HK-2 (cell line): ENCODE measurements at regions not wholly inside any gene's neighbourhood (a gene's known extent, or its start where the extent isn't known, plus 50 kb on each side); places are given as distances from the start of the nearest gene placed in this dataset.
"Not testable (repeated sequence)": the region's sequence is repeated elsewhere in the genome, so short reads cannot be mapped to it uniquely, and the experiment has no call there.

ENCODE experiments used
- DNase-seq: peaks from one replicate; pipeline ENCODE4 v3.0.0-alpha.2; 2018; ENCODE audit not compliant: unreplicated experiment

DNA sequence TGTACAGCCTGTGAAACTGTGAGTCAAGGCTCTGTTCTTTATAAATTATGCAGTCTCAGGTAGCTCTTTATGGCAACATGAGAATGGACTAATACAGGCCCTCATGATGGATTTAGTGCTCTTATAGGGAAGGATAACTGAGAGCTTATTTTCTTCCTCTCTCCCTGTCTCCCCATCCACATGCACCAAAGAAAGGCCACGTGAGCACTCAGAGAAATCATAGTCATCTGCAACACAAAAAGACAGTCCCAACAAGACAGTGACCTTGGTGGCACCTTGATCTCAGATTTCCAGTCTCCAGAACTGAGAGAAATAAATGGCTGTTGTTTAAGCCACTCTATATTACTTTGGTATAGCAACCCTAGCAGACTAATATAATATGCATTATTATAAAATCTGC, 2133.6 kb upstream of the ACO1 start:
- DNase-seq: no peak

DNA sequence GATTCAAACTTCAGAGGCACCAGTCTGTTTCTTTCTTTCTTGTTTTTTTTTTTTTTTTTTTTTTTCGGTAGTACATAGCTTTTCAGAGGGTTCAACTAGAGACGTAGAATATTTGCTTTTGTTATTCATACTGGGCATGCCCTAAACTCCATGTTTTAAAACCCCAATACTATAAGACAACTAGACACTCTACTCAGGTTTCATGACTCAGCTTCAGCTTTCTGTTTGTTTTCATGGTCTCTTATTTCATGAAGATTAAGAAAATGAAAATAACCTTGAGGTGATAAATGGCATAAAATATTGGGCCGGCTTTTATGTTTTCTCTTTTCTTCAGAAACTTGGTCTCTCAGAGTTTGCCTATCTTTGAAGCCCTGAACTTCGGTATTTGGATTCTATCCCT, 2126.3 kb upstream of the ACO1 start:
- no peak for DNase-seq

DNA sequence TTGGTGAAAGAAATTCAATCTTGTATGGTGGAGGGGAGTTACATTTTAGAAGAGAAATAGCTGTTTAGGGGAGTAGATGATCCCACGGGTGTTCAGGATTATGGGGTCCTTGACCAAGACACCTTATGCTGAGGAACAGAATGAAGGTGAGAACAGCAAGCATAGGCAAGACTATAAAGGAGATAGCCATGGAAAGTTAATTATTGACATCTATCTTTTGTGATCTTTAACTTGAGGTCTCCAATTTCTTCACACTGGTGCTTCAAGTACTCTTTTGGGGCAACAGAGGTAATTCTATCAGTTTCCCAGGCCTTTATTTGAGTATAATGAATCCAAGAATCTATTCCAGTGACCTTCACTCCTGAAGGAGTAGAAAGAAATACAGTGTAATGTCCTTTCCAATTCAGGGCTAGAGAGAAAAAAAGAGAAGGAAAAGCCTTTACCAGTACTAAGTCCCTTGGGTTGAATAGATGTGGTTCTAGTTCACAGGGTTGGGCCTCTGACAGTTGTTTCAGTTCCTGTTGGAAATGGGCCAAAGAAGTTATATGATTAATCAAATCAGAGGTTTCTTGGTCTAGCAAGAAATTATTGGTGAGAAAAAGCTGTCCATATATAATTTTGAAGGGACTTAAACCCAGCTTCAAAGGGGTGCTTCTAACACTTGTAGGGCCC, 2104.1 kb upstream of the ACO1 start:
- no peak for DNase-seq

DNA sequence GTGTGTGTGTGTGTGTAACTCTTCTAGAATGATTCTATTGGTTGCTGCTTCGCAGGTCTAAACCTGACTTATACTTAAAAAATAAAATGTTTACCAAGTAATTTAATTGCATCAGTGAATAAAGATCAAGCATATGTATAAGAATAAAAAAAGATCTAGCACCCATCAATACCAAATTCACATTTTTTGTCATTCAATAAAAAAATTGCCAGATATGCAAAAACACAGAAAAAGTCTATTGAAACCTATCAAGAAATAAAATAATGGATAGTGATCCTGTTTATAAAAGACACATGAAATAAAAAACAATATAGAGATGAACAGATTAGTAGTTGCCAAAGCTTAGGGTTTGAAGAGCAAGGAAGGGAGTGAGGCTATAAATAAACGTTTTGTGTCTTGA, 2095.0 kb upstream of the ACO1 start:
- no peak for DNase-seq

DNA sequence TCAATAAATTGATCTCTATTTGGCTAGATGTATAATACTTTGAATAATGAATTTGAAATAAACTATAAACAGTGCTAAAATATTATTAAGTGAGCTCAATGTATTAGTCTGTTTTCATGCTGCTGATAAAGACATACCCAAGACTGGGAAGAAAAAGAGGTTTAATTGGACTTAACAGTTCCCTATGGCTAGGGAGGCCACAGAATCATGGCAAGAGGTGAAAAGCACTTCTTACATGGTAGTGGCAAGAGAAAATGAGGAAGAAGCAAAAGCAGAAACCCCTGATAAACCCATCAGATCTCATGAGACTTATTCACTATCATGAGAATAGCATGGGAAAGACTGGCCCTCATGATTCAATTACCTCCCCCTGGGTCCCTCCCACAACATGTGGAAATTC, 2092.4 kb upstream of the ACO1 start:
- not testable (repeated sequence) for DNase-seq

DNA sequence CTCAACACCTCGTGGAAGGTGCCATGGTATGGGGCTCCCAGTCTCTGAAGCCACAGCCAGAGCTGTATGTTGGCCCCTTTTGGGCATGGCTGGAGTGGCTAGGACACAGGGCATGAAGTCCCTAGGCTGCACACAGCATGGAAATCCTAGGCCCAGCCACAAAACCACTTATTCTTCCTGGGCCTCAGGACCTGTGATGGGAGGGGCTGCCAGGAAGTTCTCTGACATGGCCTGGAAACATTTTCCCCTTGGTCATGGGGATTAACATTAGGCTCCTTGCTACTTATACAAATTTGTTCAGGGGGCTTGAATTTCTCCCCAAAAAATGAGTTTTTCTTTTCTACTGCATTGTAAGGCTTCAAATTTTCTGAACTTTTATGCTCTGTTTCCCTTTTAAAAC, 2091.2 kb upstream of the ACO1 start:
- no peak for DNase-seq

DNA sequence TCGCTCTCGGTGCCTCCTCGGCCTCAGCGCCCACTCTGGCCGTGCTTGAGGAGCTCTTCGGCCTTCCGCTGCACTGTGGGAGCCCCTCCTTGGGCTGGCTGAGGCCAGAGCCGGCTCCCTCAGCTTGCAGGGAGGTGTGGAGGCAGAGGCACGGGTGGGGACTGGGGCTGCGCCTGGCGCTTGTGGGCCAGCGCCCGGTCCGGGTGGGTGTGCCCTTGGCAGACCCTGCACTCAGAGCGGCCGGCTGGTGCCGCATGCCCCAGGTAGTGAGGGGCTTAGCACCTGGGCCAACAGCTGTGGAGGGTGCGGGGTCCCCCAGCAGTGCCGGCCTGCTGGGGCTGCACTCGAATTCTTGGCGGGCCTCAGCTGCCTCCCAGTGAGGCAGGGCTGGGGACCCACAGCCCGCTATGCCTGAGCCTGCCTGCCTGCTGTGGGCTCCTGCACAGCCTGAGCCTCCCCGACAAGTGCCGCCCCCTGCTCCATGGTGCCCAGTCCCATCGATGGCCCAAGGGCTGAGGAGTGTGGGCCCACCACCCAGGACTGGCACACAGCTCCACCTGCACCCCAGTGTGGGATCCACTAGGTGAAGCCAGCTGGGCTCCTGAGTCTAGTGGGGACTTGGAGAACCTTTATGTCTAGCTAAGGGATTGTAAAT, 2085.2 kb upstream of the ACO1 start:
- no peak for DNase-seq

DNA sequence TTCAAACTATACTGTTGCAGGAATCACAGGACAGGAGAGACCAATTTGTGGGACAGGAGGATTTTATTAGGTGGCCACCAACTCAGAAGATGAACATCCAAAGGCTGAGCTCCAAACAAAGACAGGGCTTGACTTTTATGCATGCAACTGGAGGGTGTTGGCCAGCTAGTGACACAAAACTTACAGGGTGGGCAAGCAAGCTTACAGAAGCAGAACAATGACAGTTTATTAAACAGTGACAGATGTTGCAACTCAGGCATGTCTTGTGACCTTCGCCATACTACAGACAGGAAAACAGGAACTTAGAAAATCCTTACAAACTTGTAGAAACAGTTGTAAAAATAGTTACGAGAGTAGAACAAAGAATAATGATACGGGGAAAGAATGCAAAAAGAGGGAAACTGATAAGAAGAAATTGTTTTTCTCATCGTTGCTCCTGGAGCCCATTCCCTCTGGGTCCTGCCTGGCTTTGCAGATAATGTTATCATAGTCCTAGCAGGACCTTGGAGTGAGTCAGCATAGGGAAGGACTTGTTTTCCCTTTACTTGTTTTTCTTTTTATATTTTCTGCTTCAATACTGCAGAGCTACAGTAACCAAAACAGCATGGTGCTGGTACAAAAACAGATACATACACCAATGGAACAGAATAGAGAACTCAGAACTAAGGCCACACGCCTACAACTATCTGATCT, 2083.0 kb upstream of the ACO1 start:
- DNase-seq: no peak

DNA sequence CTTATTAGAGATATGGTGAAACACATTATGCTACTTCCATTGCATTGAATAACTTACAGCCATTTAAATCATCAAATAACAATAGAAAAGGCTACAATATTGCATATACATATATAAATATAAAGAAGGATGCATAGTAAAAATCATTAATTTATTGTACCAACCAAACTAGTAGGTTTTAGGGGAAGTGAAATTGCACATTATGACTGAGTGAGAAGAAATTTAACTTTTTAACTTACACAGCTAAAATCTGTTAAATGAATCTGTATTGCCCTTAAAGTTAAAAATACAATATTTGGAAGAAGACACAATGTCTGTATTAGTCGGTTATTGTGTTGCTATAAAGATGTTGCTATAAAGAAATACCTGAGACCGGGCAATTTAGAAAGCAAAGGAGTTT, 2073.7 kb upstream of the ACO1 start:
- no peak for DNase-seq

DNA sequence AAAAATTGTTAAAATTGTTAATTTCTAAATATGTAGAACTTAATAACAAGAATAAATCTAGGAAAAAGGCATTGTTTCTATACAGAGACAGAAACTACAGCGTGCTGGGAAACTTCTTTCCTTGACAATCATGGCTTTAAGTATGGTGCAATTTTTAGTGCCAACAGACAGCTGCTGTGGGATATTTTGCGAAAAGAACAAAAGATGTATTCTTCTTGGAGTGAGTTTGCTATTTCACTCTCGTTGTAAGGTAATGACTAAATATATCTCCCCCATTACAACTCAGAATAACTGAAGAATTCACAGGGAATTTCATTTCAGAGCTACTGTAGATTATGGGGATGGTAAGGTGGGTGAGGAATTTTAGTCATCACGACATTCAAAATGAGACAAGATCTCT, 2055.0 kb upstream of the ACO1 start:
- no peak for DNase-seq

DNA sequence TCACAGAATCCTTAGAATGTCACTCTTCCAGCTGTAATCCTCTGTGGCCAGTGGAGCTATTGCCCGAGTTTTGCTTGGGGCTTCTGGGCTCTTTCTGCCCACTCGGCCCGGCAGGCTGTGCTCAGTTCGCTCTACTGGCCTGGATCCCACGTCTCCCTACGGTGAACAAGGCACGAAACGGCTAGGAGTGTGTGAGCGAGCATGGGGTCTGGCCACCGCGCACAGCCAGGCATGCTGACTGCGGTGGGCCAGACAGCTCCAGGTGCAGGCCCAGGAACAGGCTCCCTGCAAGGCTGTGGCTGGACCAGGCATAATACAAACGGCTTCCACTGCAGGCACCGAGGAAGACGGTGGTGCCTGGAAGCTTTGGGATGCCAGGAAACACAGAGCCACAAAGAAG, 2035.5 kb upstream of the ACO1 start:
- DNase-seq: no peak

DNA sequence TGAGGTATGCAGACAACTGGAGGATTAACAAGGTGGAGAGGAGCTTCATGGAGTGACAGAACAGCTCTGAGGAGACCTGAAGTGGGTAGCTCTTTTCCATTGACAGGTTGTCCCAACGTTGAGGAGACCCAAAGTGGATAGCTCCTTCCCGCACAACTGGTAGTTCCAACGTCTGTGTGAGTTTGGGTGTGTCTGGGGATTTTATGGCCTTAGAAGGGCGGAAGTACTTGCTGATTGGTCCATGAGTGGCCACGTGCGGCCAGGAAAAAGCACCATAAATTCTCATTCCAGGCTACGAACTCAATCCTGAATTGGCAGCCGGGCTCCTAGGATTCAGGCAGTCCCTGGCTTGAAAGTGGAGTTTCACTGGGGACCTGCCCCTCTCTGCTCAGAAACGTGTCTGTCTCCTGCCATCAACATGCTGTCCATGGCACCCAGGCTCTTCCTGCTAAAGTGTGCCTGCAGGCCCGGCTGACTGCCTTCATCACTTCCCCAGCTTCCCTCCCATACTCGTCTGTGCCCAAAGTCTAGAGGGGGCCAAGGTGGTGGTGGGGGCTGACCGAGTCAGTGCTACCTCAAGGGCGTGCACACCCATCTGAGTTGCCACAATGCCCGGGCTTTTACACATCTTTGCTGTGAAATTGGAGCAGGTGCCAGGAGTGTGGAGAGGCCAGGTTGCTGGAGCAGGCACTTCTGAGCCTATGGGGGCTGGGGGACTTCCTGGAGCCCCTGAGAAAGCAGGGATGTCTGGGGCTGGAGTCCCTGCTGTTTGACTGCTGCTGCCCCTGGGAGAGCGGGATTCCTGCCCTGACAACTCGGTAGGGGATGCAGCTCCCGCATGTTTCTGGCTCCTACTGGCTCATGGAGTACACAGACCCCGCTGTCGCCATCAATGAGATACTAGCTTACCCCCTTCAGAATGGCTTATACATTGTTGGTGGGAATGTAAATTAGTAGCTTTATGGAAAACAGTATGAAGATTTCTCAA, 2034.6 kb upstream of the ACO1 start:
- DNase-seq: no peak

DNA sequence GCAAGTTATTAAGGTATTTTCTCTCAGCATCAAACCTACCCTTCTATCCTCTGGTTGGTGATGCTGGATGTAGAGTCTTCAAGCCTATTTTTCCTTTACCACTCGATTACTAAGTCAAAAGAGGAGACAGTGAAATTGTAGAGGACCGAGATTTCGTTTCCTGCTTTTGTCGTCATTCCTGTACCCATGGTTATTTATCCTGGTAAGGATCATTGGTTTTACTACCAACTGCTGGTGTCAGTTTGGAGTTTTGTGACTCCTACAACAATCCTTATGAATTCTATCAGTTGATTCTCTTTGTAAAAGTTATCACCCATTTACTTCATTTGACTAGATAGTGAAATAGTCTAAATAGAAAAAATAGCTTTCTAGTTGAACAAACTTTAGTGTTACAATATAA, 2028.2 kb upstream of the ACO1 start:
- no peak for DNase-seq

DNA sequence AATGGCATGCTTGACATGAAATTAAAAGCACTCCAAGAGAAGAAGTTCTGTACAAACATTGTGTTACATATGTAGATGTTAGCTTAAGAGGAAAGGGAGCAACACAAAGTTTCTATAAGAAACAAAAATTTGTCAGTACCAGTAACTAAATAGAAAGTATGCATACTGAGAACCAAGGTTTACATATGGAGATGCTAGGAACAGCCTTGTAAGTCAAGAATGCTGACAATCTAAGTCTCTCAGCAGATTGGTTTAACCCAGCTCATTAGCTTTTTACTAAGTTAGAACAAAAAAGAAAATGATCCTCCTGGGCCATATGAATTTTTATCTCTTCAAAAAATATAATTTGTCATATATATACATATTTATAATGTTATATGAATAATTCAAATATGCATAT, 2022.1 kb upstream of the ACO1 start:
- DNase-seq: no peak

DNA sequence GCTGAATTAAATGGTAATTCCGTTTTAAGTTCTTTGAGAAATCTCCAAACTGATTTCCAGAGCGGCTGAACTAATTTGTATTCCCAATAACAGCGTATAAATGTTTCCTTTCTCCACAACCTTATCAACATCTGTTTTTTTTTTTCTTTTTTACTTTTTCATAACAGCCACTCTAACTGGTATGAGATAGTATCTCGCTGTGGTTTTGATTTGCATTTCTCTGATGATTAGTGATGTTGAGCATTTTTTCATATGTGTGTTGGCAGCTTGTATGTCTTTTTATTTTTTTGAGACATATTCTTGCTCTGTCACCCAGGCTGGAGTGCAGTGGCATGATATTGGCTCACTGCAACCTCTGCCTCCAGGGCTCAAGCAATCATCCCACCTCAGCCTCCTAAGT, 2018.3 kb upstream of the ACO1 start:
- DNase-seq: not testable (repeated sequence)

DNA sequence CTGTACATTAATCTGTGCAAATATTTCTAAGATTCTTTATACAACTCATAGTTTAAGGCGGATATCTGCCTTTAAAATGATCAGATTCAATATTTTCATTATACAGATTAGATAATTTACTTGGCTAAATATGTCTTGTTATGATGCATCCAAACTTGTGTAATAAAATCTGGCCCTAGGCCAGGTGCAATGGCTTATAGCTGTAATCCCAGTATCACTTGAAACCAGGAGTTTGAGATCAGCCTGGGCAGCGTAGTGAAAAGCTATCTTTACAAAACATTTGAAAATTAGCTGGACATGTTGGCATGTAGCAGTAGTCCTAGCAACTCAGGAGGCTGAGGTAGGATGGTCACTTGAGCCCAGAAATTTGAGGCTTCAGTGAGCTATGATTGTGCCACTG, 2002.2 kb upstream of the ACO1 start:
- DNase-seq: no peak

DNA sequence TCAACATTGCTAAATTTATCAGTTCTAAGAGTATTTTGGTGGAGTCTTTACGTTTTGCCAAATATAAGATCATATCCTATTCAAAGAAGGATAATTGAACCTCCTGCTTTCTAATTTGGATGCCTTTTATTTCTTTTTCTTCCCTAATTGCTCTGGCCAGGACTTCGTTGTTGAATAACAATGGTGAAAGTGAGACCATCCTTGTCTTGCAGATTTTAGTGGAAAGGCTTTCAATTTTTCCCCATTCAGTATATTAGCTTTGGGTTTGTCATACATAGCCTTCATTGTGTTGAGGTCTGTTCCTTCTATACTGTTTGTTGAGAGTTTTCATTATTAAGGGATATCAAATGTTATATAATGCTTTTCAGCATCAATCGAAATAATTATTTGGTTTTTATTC, 1974.2 kb upstream of the ACO1 start:
- DNase-seq: no peak

DNA sequence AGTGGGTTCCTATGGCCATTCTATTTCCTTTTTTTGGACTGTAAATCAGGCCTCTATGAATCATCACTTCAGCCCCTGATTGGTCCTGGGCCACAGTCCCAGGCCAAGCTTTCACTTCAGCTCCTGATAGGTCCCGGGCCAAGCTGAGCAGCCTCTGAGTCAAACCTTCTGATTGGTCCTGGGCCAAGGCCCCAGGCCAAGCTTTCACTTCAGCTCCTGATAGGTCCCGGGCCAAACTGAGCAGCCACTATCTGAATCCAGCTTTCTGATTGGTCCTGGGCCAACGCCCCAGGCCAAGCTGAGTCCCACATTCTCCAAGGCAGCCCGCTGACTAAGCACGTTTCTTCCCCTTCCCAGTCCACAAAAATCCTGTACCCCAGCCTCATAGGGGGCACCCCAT, 1972.9 kb upstream of the ACO1 start:
- DNase-seq: no peak

DNA sequence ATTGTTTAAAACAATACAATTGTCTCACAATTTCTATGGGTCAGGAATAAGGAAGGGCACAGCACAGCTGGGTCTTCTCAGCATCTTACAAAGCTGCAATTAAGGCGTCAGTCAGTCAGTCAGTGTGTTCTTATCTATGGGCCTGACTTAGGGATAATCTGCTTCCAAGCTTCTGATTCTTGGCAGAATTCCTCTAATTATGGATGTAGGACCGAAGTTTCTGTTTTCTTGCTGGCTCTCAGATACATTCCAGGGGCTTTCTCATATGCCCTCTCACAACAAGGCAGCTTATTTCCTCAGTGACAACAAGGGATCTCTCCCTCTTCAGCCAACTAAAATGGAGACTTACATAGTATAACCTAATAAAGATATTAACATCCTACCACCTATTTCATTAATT, 1925.3 kb upstream of the ACO1 start:
- no peak for DNase-seq

DNA sequence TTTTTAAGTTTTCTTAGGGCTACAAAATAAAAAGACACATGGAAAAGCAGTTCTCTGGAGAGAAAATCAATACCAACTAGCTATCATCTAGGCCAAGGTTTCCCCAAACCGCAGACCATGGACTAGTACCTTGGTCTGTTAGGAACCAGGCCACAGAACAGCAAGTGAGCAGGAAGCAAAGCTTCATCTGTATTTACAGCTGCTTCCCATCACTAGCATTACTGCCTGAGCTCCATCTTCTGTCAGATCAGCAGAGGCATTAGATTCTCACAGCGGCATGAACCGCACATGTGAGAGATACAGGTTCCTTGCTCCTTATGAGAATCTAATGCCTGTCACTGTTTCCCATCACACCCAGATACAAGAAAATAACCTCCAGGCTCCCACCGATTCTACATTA, 1907.6 kb upstream of the ACO1 start:
- no peak for DNase-seq

DNA sequence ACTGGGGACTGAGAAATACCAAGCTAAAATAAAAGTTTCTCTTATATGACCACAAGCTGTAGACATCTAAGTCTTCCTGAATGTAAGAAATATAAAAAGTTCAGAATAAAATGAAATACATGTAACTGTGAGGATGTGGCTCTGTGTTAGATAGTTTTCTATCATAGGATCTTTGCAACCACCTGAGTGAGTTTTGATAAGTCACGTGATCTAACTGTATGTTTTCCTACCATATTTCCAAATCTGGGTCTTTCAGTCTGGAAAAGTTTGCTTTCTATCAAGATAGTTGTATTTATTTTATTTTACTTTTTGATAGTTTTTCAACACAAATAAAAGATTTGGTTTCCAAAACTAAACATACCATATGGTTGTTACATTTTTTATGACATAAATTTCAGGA, 1905.8 kb upstream of the ACO1 start:
- no peak for DNase-seq

DNA sequence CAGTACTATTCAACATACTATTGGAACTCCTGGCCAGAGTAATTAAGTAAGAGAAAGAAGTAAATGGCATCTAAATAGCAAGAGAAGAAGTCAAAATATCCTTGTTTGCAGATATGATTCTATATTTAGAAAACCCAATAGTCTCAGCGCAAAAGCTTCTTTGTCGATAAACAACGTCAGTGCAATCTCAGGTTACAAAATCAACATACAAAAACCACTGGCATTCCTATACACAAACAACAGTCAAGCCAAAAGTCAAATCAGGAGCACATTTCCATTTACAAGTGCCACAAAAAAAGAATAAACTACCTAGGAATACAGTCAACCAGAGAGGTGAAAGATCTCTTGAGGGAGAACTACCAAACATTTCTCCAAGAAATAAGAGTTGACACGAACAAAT, 1901.9 kb upstream of the ACO1 start:
- no peak for DNase-seq
